ENCODE measurements at regions not wholly inside any gene's neighbourhood (a gene's known extent, or its start where the extent isn't known, plus 50 kb on each side); places are given as distances from the start of the nearest gene placed in this dataset.

- no peaks in the 10 kb centered on the region for H3K4me1 Mint-ChIP-seq (ENCODE audit: low read depth)
- no peaks in the 10 kb centered on the region for H3K9me3 Mint-ChIP-seq
- H3K4me3 Mint-ChIP-seq: no peak overlapping the region
- no peak for DNase-seq (ENCODE audit: low spot score)
- no peak overlapping the region for H3K27ac Mint-ChIP-seq
- no peaks in the 10 kb centered on the region for H3K36me3 Mint-ChIP-seq (ENCODE audit: low read depth)
- peaks cover 40% of the 10 kb centered on the region for H3K27me3 Mint-ChIP-seq (ENCODE audit: low read depth)
These were observed 88.6 kb downstream of the LINC00237 start for GRCh38 chr20:21017528-21018085.

- H3K27ac Mint-ChIP-seq: no peak overlapping the region
- H3K36me3 Mint-ChIP-seq (ENCODE audit: low read depth): no peaks in the 10 kb centered on the region
- H3K4me3 Mint-ChIP-seq: no peak overlapping the region
- no peak for DNase-seq (ENCODE audit: low spot score)
- H3K4me1 Mint-ChIP-seq (ENCODE audit: low read depth): no peaks in the 10 kb centered on the region
- no peaks in the 10 kb centered on the region for H3K9me3 Mint-ChIP-seq
- peaks cover 40% of the 10 kb centered on the region for H3K27me3 Mint-ChIP-seq (ENCODE audit: low read depth)
These were observed 89.4 kb downstream of the LINC00237 start for GRCh38 chr20:21016751-21017150.

- Mint-ChIP-seq H3K27me3 (ENCODE audit: low read depth) (peaks cover 19% of the 10 kb centered on the region), H3K9me3 (no peaks in the 10 kb centered on the region), H3K27ac (no peak overlapping the region), H3K36me3 (ENCODE audit: low read depth) (no peaks in the 10 kb centered on the region), H3K4me1 (ENCODE audit: low read depth) (no peaks in the 10 kb centered on the region), H3K4me3 (no peak overlapping the region)
- DNase-seq (ENCODE audit: low spot score): no peak
These were observed 91.6 kb downstream of the LINC00237 start for GRCh38 chr20:21014528-21014927.

- no peak for DNase-seq (ENCODE audit: low spot score)
- Mint-ChIP-seq H3K27ac (no peak overlapping the region), H3K36me3 (ENCODE audit: low read depth) (no peaks in the 10 kb centered on the region), H3K4me1 (ENCODE audit: low read depth) (no peaks in the 10 kb centered on the region), H3K9me3 (no peaks in the 10 kb centered on the region), H3K27me3 (ENCODE audit: low read depth) (no peaks in the 10 kb centered on the region), H3K4me3 (no peak overlapping the region)
These were observed 97.2 kb downstream of the LINC00237 start for GRCh38 chr20:21008951-21009350.

- Mint-ChIP-seq H3K4me1 (ENCODE audit: low read depth) (no peaks in the 10 kb centered on the region), H3K4me3 (no peak overlapping the region), H3K9me3 (no peaks in the 10 kb centered on the region), H3K27ac (no peak overlapping the region), H3K36me3 (ENCODE audit: low read depth) (no peaks in the 10 kb centered on the region), H3K27me3 (ENCODE audit: low read depth) (no peaks in the 10 kb centered on the region)
- DNase-seq (ENCODE audit: low spot score): no peak
These were observed 99.5 kb downstream of the LINC00237 start for GRCh38 chr20:21006611-21007010.

- Mint-ChIP-seq H3K27ac (no peak overlapping the region), H3K4me3 (no peak overlapping the region), H3K36me3 (ENCODE audit: low read depth) (no peaks in the 10 kb centered on the region), H3K4me1 (ENCODE audit: low read depth) (no peaks in the 10 kb centered on the region), H3K9me3 (no peaks in the 10 kb centered on the region), H3K27me3 (ENCODE audit: low read depth) (no peaks in the 10 kb centered on the region)
- no peak for DNase-seq (ENCODE audit: low spot score)
These were observed 101.6 kb downstream of the LINC00237 start for GRCh38 chr20:21004386-21005076.

GRCh38 chr20:21003902-21004301 lies 102.3 kb downstream of the LINC00237 start:
- Mint-ChIP-seq H3K27ac (no peak overlapping the region), H3K36me3 (ENCODE audit: low read depth) (no peaks in the 10 kb centered on the region), H3K27me3 (ENCODE audit: low read depth) (no peaks in the 10 kb centered on the region), H3K4me3 (no peak overlapping the region), H3K4me1 (ENCODE audit: low read depth) (no peaks in the 10 kb centered on the region), H3K9me3 (no peaks in the 10 kb centered on the region)
- no peak for DNase-seq (ENCODE audit: low spot score)

- Mint-ChIP-seq H3K9me3 (no peaks in the 10 kb centered on the region), H3K27ac (no peak overlapping the region), H3K4me3 (no peak overlapping the region), H3K4me1 (ENCODE audit: low read depth) (no peaks in the 10 kb centered on the region), H3K36me3 (ENCODE audit: low read depth) (no peaks in the 10 kb centered on the region), H3K27me3 (ENCODE audit: low read depth) (no peaks in the 10 kb centered on the region)
- DNase-seq (ENCODE audit: low spot score): no peak
These were observed 103.7 kb downstream of the LINC00237 start for GRCh38 chr20:21002486-21002885.

GRCh38 chr20:20993372-20993771 lies 112.8 kb downstream of the LINC00237 start:
- Mint-ChIP-seq H3K4me3 (no peak overlapping the region), H3K9me3 (no peaks in the 10 kb centered on the region), H3K4me1 (ENCODE audit: low read depth) (no peaks in the 10 kb centered on the region), H3K36me3 (ENCODE audit: low read depth) (no peaks in the 10 kb centered on the region), H3K27ac (no peak overlapping the region), H3K27me3 (ENCODE audit: low read depth) (no peaks in the 10 kb centered on the region)
- DNase-seq (ENCODE audit: low spot score): no peak

- no peaks in the 10 kb centered on the region for H3K36me3 Mint-ChIP-seq (ENCODE audit: low read depth)
- H3K27ac Mint-ChIP-seq: no peak overlapping the region
- H3K4me1 Mint-ChIP-seq (ENCODE audit: low read depth): no peaks in the 10 kb centered on the region
- no peak for DNase-seq (ENCODE audit: low spot score)
- H3K27me3 Mint-ChIP-seq (ENCODE audit: low read depth): no peaks in the 10 kb centered on the region
- H3K9me3 Mint-ChIP-seq: no peaks in the 10 kb centered on the region
- no peak overlapping the region for H3K4me3 Mint-ChIP-seq
These were observed 113.3 kb downstream of the LINC00237 start for GRCh38 chr20:20992686-20993360.

GRCh38 chr20:20992277-20992676 lies 113.9 kb downstream of the LINC00237 start:
- no peaks in the 10 kb centered on the region for H3K9me3 Mint-ChIP-seq
- DNase-seq (ENCODE audit: low spot score): no peak
- no peaks in the 10 kb centered on the region for H3K36me3 Mint-ChIP-seq (ENCODE audit: low read depth)
- no peaks in the 10 kb centered on the region for H3K27me3 Mint-ChIP-seq (ENCODE audit: low read depth)
- no peak overlapping the region for H3K27ac Mint-ChIP-seq
- H3K4me3 Mint-ChIP-seq: no peak overlapping the region
- no peaks in the 10 kb centered on the region for H3K4me1 Mint-ChIP-seq (ENCODE audit: low read depth)

- H3K4me1 Mint-ChIP-seq (ENCODE audit: low read depth): no peaks in the 10 kb centered on the region
- H3K4me3 Mint-ChIP-seq: no peak overlapping the region
- no peak overlapping the region for H3K27ac Mint-ChIP-seq
- H3K36me3 Mint-ChIP-seq (ENCODE audit: low read depth): no peaks in the 10 kb centered on the region
- no peaks in the 10 kb centered on the region for H3K27me3 Mint-ChIP-seq (ENCODE audit: low read depth)
- no peak for DNase-seq (ENCODE audit: low spot score)
- H3K9me3 Mint-ChIP-seq: no peaks in the 10 kb centered on the region
These were observed 117.1 kb downstream of the LINC00237 start for GRCh38 chr20:20989081-20989480.

GRCh38 chr20:20979934-20980333 lies 126.2 kb downstream of the LINC00237 start:
- no peak overlapping the region for H3K4me3 Mint-ChIP-seq
- H3K27ac Mint-ChIP-seq: no peak overlapping the region
- no peaks in the 10 kb centered on the region for H3K9me3 Mint-ChIP-seq
- DNase-seq (ENCODE audit: low spot score): no peak
- no peaks in the 10 kb centered on the region for H3K27me3 Mint-ChIP-seq (ENCODE audit: low read depth)
- H3K4me1 Mint-ChIP-seq (ENCODE audit: low read depth): no peaks in the 10 kb centered on the region
- H3K36me3 Mint-ChIP-seq (ENCODE audit: low read depth): no peaks in the 10 kb centered on the region

GRCh38 chr20:20977786-20978185 lies 128.4 kb downstream of the LINC00237 start:
- DNase-seq (ENCODE audit: low spot score): no peak
- Mint-ChIP-seq H3K27ac (no peak overlapping the region), H3K4me3 (no peak overlapping the region), H3K4me1 (ENCODE audit: low read depth) (no peaks in the 10 kb centered on the region), H3K36me3 (ENCODE audit: low read depth) (no peaks in the 10 kb centered on the region), H3K27me3 (ENCODE audit: low read depth) (no peaks in the 10 kb centered on the region), H3K9me3 (no peaks in the 10 kb centered on the region)
